PC-9 (cell line): ENCODE measurements at regions not wholly inside any gene's neighbourhood (a gene's known extent, or its start where the extent isn't known, plus 50 kb on each side); places are given as distances from the start of the nearest gene placed in this dataset.

Experiments used
- BruUV-seq: library from RNA; stranded (reverse); fragments of 400-500 nt; replicated peaks from 2 replicates; lab custom pipeline; 2021; lab: Mats Ljungman, UMichigan
- CTCF ChIA-PET: fragments of 300-600 bp; sonication (Branson Sonifier 250); formaldehyde crosslinking; loops from one replicate; lab custom pipeline; 2022; ENCODE audit warnings: antibody characterized with exemption; lab: Charles Lee
- POLR2A ChIA-PET: fragments of 300-600 bp; sonication (Branson Sonifier 250); formaldehyde crosslinking; loops from one replicate; lab custom pipeline; 2022; ENCODE audit warnings: antibody characterized with exemption; ENCODE audit not compliant: unreplicated experiment; lab: Charles Lee
- DNase-seq, 2 experiments: peaks; one replicate each; pipeline versions ENCODE4 v3.0.0 to v3.0.0-alpha.2; 2015 to 2022; ENCODE audit warnings: mixed read lengths in 1 of 2
- H2AFZ ChIP-seq: fragments of 200-600 bp; sonication (generic); 2 replicates; pipeline ENCODE4 v1.8.1; 2017; ENCODE audit warnings: antibody characterized with exemption
- H3F3A ChIP-seq: fragments of 200-600 bp; sonication (generic); 2 replicates; pipeline ENCODE4 v1.8.1; 2017; ENCODE audit warnings: antibody characterized with exemption, mild to moderate bottlenecking, low read depth; ENCODE audit not compliant: insufficient read depth
- H3K27ac ChIP-seq: fragments of 200-600 bp; sonication (generic); 2 replicates; pipeline ENCODE4 v1.6.1; 2016; ENCODE audit warnings: mixed run types
- H3K27me3 ChIP-seq: fragments of 200-600 bp; sonication (generic); 2 replicates; pipeline ENCODE4 v1.6.1; 2016; ENCODE audit warnings: low read depth, mixed run types; ENCODE audit not compliant: insufficient read depth
- H3K36me3 ChIP-seq: fragments of 200-600 bp; sonication (generic); 2 replicates; pipeline ENCODE4 v1.6.1; 2016; ENCODE audit warnings: low read depth, mixed run types
- H3K4me1 ChIP-seq: fragments of 200-600 bp; sonication (generic); replicated peaks from 2 replicates; pipeline ENCODE4 v1.6.1; 2016; ENCODE audit warnings: mixed run types; ENCODE audit not compliant: insufficient read depth
- H3K4me2 ChIP-seq: fragments of 200-600 bp; sonication (generic); 2 replicates; pipeline ENCODE4 v1.6.1; 2017; ENCODE audit warnings: mixed run types
- H3K4me3 ChIP-seq: fragments of 200-600 bp; sonication (generic); 2 replicates; pipeline ENCODE4 v1.6.1; 2016; ENCODE audit warnings: mixed run types
- H3K79me2 ChIP-seq: fragments of 200-600 bp; sonication (generic); 2 replicates; pipeline ENCODE4 v1.6.1; 2017; ENCODE audit warnings: low read depth, mixed run types
- H3K9me2 ChIP-seq: fragments of 200-600 bp; sonication (generic); 2 replicates; pipeline ENCODE4 v1.8.1; 2017; ENCODE audit warnings: mild to moderate bottlenecking; ENCODE audit not compliant: insufficient read depth
- H3K9me3 ChIP-seq: fragments of 200-600 bp; sonication (generic); 2 replicates; pipeline ENCODE4 v1.8.1; 2016; ENCODE audit warnings: low read depth; ENCODE audit not compliant: insufficient read depth
- H4K20me1 ChIP-seq: fragments of 200-600 bp; sonication (generic); 2 replicates; pipeline ENCODE4 v1.8.1; 2017; ENCODE audit not compliant: insufficient read depth
- EZH2 ChIP-seq: fragments of 200-600 bp; sonication (generic); IDR thresholded peaks from 2 replicates; pipeline ENCODE4 v1.8.0; 2017; ENCODE audit warnings: antibody characterized with exemption, low read depth
- intact Hi-C: fragments of 100-400 bp; cut with micrococcal nuclease; formaldehyde crosslinking; loops from one replicate; pipeline ENCODE4 v1.10.0; 2022; ENCODE audit not compliant: unreplicated experiment
- TF ChIP-seq, protein P1 (sequence below): fragments of 200-600 bp; sonication (generic); conservative IDR thresholded peaks from 2 replicates; pipeline ENCODE4 v1.6.1; 2017; ENCODE audit warnings: mixed run types, antibody characterized with exemption, mild to moderate bottlenecking, moderate library complexity

DNA sequence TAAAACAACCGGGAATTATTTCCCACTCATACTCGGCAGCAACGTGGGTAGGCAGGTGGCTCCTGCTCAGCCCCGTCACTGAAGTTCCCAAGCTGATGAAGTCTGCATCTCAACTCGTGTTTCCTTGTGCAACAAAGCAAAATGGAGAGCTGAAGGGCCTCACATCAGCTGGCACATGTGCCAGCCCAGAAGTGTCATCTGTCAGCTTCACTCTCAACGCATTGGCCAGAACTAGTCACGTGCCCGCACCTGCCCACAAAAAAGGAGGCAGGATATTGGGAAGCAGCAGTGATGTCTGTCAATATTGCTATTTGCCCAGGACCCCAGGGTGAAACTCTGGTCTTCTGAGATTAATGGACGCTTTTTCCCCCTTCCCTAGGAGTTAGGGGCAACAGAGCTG is 344.0 kb downstream of the BCL11B start:
- Histone ChIP-seq H3F3A (no peaks in the 10 kb centered on the region), H3K4me2 (no peak overlapping the region), H3K27me3 (peaks cover 13% of the 10 kb centered on the region), H3K9me2 (no peaks in the 10 kb centered on the region), H3K4me3 (no peak overlapping the region), H3K4me1 (no peaks in the 10 kb centered on the region), H4K20me1 (no peaks in the 10 kb centered on the region), H3K79me2 (no peaks in the 10 kb centered on the region), H3K9me3 (no peaks in the 10 kb centered on the region), H3K27ac (no peak overlapping the region), H2AFZ (no peak overlapping the region), H3K36me3 (no peaks in the 10 kb centered on the region)
- DNase-seq = no peak
- ChIA-PET CTCF (no interaction called here), POLR2A (no interaction called here)
- no peak for TF ChIP-seq EZH2
- TF ChIP-seq, protein P1, sequence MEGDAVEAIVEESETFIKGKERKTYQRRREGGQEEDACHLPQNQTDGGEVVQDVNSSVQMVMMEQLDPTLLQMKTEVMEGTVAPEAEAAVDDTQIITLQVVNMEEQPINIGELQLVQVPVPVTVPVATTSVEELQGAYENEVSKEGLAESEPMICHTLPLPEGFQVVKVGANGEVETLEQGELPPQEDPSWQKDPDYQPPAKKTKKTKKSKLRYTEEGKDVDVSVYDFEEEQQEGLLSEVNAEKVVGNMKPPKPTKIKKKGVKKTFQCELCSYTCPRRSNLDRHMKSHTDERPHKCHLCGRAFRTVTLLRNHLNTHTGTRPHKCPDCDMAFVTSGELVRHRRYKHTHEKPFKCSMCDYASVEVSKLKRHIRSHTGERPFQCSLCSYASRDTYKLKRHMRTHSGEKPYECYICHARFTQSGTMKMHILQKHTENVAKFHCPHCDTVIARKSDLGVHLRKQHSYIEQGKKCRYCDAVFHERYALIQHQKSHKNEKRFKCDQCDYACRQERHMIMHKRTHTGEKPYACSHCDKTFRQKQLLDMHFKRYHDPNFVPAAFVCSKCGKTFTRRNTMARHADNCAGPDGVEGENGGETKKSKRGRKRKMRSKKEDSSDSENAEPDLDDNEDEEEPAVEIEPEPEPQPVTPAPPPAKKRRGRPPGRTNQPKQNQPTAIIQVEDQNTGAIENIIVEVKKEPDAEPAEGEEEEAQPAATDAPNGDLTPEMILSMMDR = no peak
- intact Hi-C loops = no loop called here
- no TSS peak for BruUV-seq

DNA sequence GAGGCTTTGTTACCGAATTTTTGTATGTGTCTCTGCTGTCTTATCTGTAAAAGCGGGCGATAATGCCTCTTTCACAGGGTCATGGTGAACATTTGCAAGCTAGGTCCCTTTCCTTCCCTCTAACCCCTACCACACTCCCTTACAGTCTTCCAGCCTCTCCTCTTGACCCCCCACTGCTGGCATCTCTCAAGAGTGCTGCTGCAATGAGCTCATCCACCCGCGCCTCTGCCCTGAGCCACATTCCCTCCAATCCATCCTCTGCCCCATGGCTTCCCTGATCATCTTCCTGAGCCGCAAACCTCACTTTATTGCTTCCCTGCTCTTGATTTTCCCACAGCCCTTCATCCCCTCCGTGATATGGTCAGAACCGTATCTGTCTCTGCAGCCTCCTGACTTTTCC is 343.6 kb downstream of the BCL11B start:
- BruUV-seq = no TSS peak
- Histone ChIP-seq H4K20me1 (no peaks in the 10 kb centered on the region), H3K27ac (no peak overlapping the region), H3K9me2 (no peaks in the 10 kb centered on the region), H3F3A (no peaks in the 10 kb centered on the region), H3K79me2 (no peaks in the 10 kb centered on the region), H2AFZ (no peak overlapping the region), H3K4me3 (no peak overlapping the region), H3K4me2 (no peak overlapping the region), H3K27me3 (peaks cover 13% of the 10 kb centered on the region), H3K4me1 (no peaks in the 10 kb centered on the region), H3K9me3 (no peaks in the 10 kb centered on the region), H3K36me3 (no peaks in the 10 kb centered on the region)
- CTCF ChIA-PET = no interaction called here
- intact Hi-C loops = no loop called here
- TF ChIP-seq, protein P1 = no peak
- no peak for TF ChIP-seq EZH2
- DNase-seq = no peak
- POLR2A ChIA-PET = no interaction called here

DNA sequence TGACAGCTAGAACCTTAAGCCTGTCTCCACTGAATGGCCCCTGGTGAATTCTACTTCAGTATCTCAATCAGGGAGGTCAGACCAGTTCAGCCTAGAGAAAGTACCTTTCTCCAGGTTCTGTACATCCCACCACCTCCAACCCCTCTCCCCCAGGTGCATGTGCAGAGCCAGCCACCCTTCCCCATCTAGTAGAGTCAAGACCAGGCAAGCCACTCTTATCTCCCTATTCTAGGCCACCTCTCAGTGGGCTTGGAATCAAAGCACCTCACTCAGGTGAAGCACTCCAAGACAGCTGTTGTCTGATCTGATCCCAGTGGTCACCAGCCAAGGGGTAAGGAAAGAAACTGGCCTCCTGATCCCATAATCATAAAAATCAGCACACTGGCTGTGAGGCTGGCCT is 340.9 kb downstream of the BCL11B start:
- no peak for DNase-seq
- H4K20me1 ChIP-seq = no peaks in the 10 kb centered on the region
- H3K79me2 ChIP-seq = no peaks in the 10 kb centered on the region
- ChIA-PET POLR2A (no interaction called here), CTCF (no interaction called here)
- H3K4me1 ChIP-seq = no peaks in the 10 kb centered on the region
- no peaks in the 10 kb centered on the region for H3K36me3 ChIP-seq
- no TSS peak for BruUV-seq
- H3K9me3 ChIP-seq = no peaks in the 10 kb centered on the region
- H3F3A ChIP-seq = no peaks in the 10 kb centered on the region
- H3K4me3 ChIP-seq = no peak overlapping the region
- H3K27ac ChIP-seq = no peak overlapping the region
- peaks cover 6% of the 10 kb centered on the region for H3K27me3 ChIP-seq
- no peak overlapping the region for H3K4me2 ChIP-seq
- no peaks in the 10 kb centered on the region for H3K9me2 ChIP-seq
- H2AFZ ChIP-seq = no peak overlapping the region
- intact Hi-C loops = no loop called here
- TF ChIP-seq EZH2 = no peak
- TF ChIP-seq, protein P1 = no peak
